HT1080 (cell line): ENCODE measurements at regions not wholly inside any gene's neighbourhood (a gene's known extent, or its start where the extent isn't known, plus 50 kb on each side); places are given as distances from the start of the nearest gene placed in this dataset. TPM values are rescaled to one million over a fixed set of nuclear protein-coding genes. Genes with fewer than 3 reads are reported as not detected.
A peak's percentile ranks its signal among the peaks of the same experiment; 100 is the strongest.

Experiments
- DNase-seq: peaks from one replicate; pipeline ENCODE4 v3.0.0-alpha.2; 2015; ENCODE audit warnings: low read depth
- small RNA-seq: library from RNA; depleted of rRNA; stranded (forward); fragments of <200 nt; gene quantifications from one replicate; pipeline ENCODE3, GENCODE V24; 2014

- no peak for DNase-seq
Observed at GRCh38 chr9:4384750-4385149, 84.9 kb upstream of the GLIS3 start.

- DNase-seq: no peak
Observed at GRCh38 chr9:4382722-4383317, 83.0 kb upstream of the GLIS3 start.

GRCh38 chr9:4381744-4382143 lies 81.9 kb upstream of the GLIS3 start:
- no peak for DNase-seq

DNA sequence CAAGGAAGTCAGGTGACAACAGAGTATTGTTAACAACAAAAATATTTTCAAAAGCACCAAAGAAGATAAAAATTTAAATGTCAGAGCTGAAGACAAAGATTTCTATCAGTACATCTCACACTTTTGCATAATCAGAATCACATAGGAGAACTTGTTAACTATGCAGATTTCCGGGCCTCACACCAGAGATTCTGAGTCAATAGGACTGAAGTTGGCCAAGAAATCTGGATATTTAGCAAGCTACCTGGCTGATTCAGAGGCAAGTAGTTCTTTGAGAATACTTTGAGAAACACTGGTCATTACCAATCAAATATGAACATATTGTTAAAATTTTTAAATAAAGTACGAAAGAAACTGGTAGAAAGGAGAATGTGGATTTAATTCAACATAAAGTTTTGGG lies 80.5 kb upstream of the GLIS3 start:
- no peak for DNase-seq

- peak; percentile 50 for DNase-seq
Observed at GRCh38 chr9:4375424-4376200, 75.7 kb upstream of the GLIS3 start.

DNA sequence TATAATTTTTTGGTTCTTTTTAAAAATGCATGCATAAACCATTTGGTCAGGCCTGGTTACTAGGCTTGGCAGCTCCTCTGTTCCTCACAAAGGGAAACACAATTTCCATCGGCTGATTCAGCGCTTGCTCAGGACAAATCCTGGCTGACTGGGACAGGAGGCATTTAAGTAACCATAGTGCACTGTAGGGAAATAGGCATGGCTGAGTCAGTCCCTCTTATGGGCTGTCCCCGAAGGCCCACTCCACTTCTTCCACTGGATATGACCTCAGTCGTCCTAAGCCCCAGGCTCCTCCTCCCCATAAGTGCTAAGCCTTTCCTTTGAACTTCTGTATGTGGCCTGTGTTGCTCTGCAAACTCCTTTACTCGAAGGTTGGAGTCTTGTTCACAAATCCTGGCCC lies 71.2 kb upstream of the GLIS3 start:
- DNase-seq: peak; percentile 93

GRCh38 chr9:4370501-4370900 lies 70.6 kb upstream of the GLIS3 start:
- no peak for DNase-seq

- peak; percentile 70 for DNase-seq
Observed at GRCh38 chr9:4366591-4367330, 66.9 kb upstream of the GLIS3 start.

- DNase-seq: no peak
Observed at GRCh38 chr9:4365055-4365454, 65.2 kb upstream of the GLIS3 start.

- DNase-seq: no peak
Observed at GRCh38 chr9:4362281-4362680, 62.4 kb upstream of the GLIS3 start.

DNA sequence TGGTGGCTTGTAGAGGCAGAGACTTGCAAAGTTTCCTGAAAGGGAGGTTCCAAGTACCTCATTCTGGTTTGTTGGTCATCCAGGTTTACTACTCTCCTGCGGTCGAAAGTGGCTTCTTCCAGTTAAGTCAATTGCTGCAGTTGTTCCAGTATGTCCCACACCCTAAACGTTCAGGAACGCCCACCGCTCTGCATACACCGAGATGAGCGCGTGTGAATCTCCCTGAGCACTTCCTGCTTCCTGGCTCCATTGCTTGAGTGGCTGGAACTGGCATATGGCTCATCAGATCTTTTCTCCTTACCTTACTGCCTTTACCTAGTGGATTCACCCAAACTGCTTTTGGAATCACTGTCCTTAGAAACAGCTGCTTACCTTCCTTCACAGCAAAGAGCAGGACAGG lies 59.1 kb upstream of the GLIS3 start:
- no peak for DNase-seq

- no peak for DNase-seq
Observed at GRCh38 chr9:4357929-4358328, 58.1 kb upstream of the GLIS3 start.

- DNase-seq: no peak
Observed at GRCh38 chr9:4356306-4356705, 56.4 kb upstream of the GLIS3 start.

- DNase-seq: no peak
Observed at GRCh38 chr9:4353236-4353635, 53.4 kb upstream of the GLIS3 start.

- DNase-seq: no peak
Observed at GRCh38 chr9:4349816-4350418, 50.0 kb upstream of the GLIS3 start.

Small RNA genes in the stretch of these regions (small RNA-seq; reads per million reads assigned to genes)
- gene RNU6-694P: not detected
